LoVo (cell line): ENCODE measurements at regions not wholly inside any gene's neighbourhood (a gene's known extent, or its start where the extent isn't known, plus 50 kb on each side); places are given as distances from the start of the nearest gene placed in this dataset.
"Not testable (repeated sequence)": the region's sequence is repeated elsewhere in the genome, so short reads cannot be mapped to it uniquely, and the experiment has no call there.

Experiments used
- DNase-seq: peaks from one replicate; pipeline ENCODE4 v3.0.0-alpha.2; 2016; ENCODE audit warnings: low spot score

DNA sequence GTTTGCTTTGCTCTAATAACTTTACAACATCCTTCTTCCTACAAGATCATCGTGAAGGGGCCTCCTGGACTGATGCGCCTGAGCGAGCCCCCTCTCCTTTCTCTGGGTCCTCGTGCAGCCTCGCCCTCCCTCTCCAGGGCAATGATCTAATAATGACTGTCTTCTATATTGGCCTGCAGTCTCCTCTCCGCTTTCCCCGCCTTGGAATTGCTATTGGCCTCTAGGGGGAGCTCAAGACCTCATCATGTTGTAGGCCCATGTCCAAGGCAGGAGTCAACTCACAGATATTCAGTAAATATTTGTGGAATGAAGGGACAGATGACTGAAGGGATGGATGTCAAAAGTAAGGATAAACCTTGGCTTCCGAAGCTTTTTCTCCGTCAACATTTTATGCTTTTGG is 1180.3 kb downstream of the TYW1 start:
- peak; percentile 51 for DNase-seq

DNA sequence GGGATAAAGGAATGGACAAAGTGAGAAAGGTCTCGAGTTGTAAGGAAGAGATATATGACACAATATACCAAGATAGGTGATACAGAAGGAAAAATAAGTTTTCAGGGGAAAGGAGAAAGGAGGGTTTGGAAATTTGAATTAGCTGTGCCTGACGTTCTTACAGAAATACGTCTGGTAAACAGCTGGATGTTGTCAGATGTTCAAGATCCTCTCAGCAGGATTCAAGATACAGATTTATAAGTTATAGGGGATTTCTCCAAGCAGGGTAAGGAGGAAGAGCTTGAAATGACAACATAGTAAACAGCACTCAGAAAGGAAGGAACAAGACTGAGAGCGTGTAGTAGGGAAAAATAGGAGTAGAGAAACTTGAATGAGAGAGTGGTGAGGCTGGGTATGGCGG is 1184.1 kb downstream of the TYW1 start:
- no peak for DNase-seq

DNA sequence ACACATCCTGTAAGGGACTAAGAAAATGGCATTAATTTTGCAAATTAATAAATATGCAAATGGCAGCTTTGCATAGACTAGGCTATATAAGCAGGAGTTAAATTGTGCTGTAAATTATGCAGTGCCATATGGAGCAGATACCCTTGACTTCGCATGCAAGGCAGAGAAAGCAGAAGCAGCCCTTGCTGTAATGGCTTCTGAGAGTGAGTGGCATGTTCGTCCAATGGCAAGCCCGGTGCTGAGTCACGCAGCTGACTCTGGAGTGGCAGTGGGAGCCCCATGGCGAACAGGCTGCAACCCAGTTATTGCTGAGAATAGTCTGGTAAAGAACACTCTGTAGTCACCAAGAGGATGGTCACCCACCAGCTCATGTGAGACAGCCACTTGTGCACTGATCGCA is 1186.5 kb downstream of the TYW1 start:
- DNase-seq = no peak

DNA sequence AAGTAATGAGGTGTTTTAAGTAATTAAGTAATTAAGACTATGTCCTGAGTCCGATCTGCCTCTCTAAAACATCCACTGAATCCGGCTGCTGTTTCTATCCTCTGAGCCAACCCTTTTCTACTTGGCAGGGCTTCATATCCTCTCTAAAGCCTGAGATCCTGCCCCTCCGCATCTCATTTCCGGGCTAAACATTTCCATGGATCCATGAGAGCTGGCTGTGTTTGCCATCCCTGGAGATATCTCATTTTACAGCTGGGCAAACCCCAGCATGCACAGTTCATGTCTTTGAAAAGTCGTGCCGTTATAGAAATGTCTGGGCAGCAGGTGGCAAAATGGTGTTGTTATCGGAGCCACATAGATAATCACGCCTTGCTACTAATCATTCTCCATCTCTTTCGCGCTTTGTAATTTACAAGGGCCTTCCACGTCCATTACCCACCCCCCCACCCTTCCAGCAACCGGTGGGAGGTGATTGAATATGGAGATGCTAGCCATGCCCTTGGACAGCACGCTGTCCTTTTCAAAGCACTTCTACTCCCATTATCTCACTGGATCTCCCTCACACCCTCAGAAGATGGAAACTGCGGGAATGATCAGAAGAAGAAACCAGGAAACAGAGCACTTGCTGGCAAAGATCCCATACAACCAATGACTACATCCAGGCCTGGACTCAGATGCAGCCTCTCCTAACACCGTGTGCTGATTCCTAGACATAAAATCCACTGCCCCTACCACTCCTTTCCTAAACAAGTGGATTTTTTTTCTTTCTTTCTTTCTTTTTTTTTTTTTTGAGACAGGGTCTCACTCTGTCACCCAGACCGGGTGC is 1189.2 kb downstream of the TYW1 start:
- DNase-seq = no peak

DNA sequence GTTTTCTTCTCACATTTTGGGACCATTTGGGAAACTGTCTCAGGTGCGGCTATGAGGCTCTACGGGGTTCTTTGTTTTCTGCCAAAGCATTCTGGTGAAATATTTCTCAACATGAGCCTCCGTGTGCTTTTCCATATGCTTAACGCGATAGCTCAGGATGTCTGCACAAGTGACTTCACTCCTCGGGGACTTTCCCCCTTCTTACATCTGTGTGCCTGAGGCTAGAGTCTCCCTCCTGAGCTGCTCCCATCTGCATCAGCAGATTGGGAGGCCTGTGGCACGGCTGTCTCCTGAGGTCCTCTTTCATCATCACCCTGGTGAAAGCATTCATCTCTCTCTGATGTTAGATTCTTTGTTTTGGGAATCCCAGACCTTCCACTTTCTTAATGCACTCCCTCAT is 1190.9 kb downstream of the TYW1 start:
- no peak for DNase-seq

DNA sequence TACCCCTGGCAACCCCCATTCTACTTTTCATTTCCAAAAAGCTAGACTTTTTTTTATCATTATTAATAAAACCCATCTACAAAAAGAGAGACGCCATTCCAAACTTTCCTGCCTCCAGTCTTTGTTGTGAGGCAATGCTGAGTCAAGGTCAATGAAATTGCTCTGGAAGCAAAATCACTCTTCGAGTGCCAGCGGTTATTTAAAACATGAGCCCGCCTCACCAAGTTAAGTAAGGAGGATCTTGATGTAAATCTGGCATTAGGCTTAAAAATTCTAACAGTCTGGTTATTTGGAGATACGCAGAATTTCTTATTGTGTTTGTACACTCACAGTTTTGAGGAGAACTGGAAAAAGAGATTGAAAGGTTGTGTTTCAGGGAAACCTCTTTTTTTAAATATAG is 1196.3 kb downstream of the TYW1 start:
- no peak for DNase-seq

DNA sequence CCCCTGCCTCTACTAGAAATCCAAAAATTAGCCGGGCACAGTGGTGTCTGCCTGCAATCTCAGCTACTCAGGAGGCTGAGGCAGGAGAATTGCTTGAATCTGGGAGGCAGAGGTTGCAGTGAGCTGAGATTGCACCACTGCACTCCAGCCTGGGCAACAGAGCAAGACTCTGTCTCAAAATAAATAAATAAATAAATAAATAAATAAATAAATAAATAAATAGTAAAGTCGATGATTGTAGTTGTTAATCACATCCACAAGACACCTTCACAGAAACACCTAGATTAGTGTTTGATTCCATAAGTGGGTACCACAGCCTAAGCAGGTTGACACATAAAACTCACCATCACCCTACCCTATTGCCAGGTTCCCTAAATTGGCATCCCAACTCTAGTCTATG is 1199.0 kb downstream of the TYW1 start:
- not testable (repeated sequence) for DNase-seq

DNA sequence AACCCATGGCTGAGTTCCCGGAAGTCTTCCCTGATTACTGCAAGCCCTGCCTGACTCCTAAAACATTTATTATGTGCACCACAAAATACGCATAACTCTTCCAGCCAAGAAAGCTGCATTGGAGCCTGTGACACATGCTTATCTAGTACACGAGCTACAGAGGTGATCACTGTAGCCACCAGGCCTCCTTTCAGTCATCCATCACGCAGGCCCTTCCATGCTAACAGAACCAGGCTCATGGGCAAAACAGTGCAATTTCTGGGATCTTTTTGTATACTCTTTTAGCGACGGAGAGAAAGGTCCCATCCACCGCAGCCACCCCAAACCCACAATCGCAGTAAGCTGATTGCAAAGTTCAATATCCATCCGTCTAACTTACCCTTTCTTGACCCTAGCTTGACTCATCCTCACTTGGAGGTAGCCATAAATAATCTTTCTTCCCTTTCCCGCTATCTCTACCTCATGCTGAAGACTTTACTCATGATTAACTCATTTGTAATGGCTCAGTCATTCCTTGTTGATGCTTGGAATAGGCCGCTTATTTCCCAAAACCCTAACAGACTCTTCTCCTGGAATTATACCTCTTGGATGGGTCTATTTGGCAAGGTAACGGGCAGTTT is 1203.5 kb downstream of the TYW1 start:
- no peak for DNase-seq

DNA sequence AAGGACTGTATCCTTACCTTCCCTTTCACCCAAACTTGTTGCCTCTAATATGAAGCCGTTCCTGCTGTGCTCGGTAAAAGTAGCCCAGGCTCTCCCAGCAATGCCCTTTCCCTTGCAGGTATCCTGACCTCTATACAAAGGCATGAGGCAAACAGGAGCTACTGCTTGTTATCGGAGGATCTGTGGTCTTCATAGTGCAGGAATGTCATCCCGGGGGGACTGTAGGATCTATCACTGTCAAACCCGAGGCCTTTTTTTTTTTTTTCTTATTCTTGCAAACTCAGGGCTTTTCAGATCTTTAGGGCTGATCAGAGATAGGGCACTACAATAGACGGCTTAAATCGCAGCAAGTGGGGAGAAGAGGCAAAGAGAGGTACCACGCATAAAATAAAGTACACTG is 1206.6 kb downstream of the TYW1 start:
- DNase-seq = no peak

DNA sequence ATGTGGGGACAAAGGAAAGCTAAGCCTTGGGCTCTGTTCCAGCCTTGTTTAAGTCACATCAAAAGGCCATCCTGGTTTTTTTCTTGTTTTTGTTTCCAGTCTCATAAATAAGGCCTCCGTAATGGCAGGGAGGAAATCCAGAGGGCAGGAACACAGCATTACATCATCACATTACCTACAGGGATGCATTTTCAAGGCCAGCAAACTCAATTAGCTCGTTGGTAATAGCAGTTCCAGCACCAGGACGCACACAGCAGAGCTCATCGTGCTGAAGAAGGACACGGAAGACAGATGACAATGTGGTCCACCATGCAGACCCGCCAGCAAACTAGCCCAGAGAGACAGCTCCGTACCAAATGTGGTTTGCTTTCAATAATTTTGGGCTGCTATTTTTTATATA is 1209.2 kb downstream of the TYW1 start:
- no peak for DNase-seq

DNA sequence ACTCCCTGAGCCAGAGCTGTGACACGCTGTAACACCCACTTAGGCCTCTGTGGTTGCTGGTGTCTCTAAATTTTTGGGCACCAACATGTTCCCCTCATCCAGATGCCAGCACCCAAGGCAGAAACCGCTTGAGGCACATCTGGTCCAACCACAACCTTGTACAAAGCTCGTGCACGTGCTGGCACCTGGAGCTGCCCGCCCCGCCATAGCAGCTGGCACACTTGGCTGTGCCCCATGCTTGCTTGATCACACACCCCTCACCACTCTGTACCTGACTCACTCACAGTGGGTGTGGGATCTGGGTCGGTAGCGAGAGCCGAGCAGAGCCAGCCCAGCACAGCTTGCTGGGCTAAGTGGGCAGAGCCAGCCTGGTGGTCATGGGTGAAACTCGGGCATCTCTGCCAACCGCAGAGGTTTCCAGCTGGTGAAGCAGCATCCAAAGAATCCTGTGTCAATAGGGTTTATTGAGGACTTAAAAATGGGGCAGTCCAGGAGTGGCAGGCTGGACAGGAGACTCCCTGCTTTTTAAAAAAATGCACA is 1210.4 kb downstream of the TYW1 start:
- DNase-seq = no peak

DNA sequence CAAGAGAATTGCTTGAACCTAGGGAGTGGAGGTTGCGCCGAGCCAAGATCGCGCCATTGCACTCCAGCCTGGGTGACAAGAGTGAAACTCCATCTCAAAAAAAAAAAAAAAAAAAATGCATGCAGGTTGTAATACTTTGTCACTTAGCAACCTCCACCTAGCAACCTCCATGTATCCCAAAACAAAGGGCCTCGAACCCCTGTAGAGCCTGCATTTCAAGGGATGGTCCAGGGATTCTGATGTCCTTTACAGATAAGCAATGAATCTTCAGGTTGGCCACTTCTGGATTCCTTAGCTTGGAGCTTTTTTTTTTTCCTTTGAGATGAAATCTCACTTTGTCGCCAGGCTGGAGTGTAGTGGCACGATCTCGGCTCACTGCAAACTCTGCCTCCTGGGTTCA is 1211.0 kb downstream of the TYW1 start:
- DNase-seq = no peak

DNA sequence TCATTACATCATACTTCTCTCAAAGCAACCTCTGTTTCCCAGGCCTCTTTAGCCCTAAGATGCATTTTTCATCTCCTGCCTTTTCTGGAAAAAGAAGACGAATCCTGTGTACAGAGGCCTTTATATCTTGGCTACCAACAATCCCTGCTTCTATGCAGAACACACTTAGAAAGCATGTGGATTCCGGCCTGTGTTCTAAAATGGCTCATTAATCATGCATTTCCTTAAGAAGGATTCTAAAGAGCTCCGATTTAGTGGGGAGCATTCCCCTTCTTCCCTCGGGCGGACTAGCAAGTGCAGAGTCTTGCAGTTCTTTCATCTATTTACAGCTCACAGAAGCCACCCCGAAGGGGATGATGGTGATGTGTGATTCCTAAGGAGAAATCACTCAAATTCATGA is 1212.9 kb downstream of the TYW1 start:
- no peak for DNase-seq

DNA sequence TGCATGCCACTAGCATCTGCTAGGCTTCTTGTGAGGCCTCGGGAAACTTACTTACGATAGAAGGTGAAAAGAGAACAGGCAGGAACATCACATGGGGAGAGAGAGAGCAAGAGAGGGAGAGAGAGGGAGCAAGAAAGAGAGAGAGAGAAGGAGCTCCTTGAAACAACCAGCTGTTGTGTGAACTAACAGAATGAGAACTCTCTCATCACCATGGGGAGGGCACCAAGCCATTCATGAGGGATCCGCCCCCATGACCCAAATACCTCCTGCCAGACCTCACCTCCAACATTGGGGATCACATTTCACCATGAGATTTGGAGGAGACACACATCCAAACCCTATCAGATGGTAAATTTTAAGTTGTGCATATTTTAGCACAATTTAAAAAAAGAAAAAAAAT is 1217.2 kb downstream of the TYW1 start:
- no peak for DNase-seq

DNA sequence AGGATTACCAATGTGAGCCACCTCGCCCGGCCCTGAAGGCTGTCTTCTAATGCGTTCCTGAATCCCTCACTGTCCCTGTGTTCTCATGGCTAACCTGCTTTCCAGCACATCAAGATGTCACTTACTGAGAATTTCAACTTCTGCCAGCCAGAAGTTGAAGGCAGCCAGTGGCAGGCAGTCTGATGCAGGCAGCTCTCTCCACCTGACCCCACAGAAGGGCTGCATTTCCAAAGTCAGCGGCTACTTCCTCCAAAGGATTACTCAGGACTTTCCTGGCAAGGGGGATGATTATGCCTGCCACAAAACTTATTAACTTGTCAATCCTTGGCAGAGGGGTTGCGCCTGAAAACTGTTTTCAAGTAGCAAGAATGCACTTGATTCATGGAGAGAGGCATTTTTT is 1219.4 kb downstream of the TYW1 start:
- DNase-seq = no peak

DNA sequence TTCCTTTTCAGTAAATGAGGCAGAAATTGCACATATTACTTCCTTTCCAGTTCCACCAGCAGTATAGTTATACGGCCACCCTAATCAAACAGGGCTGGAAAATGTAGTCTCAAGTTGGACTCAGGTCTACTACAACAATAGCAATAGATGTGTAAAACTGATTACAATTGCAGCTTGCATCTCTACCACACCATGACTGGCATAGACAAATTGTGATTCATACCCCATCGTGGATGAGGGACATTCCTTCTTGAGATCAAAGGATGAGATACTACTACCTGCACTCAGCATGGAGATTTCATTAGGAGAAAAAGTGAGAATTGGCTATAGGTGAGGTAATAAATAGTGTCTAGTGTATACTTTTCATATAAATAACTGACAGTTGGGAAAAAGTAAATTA is 1220.8 kb downstream of the TYW1 start:
- no peak for DNase-seq

DNA sequence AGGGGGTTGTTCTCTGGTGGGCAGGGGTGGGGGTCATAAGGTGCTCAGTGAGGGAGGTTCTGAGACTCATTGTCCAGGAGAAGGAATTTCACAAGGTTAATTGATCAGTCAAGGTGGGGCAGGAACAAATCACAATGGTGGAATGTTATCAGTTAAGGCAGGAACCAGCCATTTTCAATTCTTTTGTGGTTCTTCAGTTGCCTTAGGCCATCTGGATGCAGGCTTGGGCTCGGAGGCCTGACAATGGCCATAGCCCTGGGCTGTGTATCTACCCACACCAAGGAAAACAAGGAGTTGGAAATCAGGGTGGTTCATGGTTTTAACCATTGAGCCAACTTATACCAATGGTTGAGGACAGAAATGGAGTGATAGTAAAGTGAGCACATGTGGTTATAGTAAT is 1221.8 kb downstream of the TYW1 start:
- DNase-seq = no peak

DNA sequence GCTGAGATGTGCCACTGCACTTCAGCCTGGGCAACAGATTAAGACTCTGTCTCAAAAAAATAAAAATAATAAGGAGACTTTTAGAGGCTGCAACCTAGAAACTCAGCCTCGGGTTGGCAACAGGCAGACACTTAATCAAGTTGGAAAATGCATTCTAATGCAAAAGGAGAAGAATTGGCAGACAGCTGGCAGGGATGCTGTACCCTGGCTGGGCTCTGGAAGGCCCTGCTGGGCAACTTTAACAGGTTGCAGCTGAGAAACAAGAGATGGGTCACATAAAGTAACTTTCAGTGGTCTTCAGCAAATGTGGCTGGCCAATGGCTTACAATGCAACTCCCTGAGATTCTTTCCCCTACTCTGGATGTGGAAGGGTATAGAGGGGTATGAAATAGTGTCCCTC is 1225.7 kb downstream of the TYW1 start:
- DNase-seq = no peak

DNA sequence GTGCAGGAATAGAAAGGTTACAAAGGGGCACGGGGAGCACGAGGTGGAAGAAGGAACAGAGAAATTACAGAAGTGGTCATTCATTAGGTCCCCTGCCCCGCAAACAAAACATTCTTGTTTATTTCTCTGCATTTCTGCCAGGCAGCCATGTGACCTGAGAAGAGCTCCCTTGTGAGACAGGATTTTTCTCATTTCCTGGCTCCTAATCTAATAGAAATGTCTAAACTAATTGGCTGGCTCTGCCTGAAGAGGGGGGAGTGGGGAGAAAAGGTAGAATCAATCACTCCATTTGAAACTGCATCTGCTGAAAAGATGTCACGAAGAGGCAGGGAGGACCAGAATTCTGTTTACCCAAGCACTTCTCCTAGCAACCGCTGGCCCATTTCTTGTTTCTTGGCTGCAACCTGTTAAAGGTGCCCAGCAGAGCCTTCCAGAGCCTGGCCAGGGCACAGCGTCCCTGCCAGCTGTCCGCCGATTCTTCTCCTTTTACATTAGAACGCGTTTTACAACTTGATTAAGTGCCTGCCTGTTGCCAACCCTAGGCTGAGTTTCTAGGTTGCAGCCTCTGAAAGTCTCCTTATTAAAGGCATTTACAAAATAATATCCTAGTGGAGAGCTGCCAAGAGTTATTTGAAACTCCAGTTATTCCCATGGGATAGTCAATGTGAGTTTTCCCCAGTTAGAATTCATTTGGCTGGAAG is 1227.6 kb downstream of the TYW1 start:
- no peak for DNase-seq

DNA sequence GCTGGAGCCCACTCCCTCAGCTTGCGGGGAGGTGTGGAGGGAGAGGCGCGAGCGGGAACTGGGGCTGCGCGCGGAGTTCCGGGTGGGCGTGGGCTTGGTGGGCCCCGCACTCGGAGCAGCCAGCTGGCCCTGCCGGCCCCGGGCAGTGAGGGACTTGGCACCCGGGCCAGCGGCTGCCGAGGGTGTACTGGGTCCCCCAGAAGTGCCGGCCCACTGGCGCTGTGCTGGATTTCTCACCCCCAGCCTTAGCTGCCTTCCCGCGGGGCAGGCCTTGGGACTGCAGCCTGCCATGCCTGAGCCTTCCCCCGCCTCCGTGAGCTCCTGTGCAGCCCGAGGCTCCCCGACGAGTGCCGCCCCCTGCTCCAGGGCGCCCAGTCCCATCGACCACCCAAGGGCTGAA is 1234.4 kb downstream of the TYW1 start:
- not testable (repeated sequence) for DNase-seq

DNA sequence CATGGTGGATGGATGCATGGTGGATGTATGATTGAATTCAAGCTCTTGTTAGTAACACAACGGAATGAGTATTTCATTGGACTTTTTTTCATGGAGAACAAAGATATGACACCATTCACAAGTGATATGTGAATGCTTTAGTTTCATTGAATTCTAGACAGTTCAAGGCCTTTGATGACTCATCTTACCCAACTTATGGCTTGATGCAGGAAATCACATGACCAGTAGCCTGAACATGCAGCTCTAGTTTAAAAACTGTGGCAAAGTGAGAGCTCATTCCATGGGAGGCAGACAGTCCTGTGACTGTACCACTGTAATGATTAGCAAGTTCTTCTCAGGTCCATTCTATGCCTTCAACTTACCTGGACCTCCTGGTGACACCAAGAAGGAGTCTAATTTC is 1239.3 kb downstream of the TYW1 start:
- no peak for DNase-seq

DNA sequence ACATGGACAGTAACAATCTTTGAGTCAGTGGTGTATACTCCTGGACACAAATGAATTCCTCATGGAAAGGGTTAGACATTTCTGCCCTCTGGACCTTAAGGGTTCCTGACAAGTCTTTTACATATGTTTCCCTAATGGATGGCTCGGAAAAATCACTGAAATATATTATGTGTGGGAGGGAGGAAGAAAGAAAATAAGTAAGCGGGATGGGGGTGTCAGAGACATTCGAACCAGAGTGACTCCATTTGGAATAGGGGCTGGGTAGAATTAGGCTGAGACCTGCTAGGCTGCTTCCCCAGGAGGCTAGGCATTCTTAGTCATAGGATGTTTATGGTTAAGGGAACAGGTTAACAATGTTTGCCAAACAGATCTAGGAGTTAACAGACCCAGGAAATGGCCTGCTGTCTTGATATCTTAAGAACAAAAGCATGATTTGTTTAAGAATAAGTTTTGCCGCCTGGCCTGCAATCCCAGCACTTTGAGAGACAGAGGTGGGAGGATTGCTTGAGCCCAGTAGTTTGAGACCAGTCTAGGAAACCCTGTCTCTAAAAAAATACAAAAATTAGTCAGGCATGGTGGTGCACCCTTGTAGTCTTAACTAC is 1241.7 kb downstream of the TYW1 start:
- no peak for DNase-seq

DNA sequence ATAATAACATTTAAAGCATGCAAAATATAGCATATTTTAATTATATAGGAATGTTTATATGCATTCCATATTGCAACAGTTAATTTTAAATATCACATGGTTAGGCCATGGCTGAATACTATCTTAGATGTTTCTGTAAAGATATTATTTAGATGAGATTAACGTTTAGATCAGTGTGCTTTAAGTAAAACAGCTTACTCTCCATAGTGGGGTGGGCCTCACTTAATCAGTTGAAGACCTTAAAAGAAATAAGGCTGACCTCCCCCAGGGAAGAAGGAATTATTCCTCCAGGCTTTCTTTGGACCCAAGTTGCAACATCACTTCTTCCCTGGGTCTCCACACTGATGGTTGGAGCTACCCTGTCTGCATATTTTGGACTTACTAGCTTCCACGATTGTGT is 1246.5 kb downstream of the TYW1 start:
- no peak for DNase-seq
